ENCODE measurements at regions not wholly inside any gene's neighbourhood (a gene's known extent, or its start where the extent isn't known, plus 50 kb on each side); places are given as distances from the start of the nearest gene placed in this dataset.
"Not testable (repeated sequence)": the region's sequence is repeated elsewhere in the genome, so short reads cannot be mapped to it uniquely, and the experiment has no call there.

DNA sequence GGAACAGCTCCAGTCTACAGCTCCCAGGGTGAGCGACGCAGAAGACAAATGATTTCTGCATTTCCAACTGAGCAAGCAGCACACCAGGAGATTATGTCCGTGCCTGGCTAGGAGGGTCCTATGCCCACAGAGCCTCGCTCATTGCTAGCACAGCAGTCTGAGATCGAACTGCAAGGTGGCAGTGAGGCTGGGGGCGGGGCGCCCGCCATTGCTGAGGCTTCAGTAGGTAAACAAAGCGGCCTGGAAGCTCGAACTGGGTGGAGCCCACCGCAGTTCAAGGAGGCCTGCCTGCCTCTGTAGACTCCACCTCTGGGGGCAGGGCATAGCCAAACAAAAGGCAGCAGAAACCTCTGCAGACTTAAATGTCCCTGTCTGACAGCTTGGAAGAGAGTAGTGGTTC is 198.0 kb upstream of the DIAPH2 start:
- H3K4me3 ChIP-seq (ENCODE audit: low read depth in 1 of 3, low read length in 3 of 3); FAIRE-seq; H3K27me3 ChIP-seq (ENCODE audit: control insufficient read depth in 3 of 3, insufficient read depth in 3 of 3, low read length in 3 of 3); H3K9me3 ChIP-seq (ENCODE audit: control insufficient read depth in 2 of 2, insufficient read depth in 1 of 2, low read depth in 1 of 2, low read length in 1 of 2); H3K4me1 ChIP-seq (ENCODE audit: control insufficient read depth in 3 of 3, insufficient read depth in 2 of 3, low read depth in 1 of 3, low read length in 2 of 3); H3K36me3 ChIP-seq (ENCODE audit: control insufficient read depth in 3 of 3, insufficient read depth in 2 of 3, low read depth in 1 of 3, low read length in 3 of 3); H3K27ac ChIP-seq (ENCODE audit: low read depth in 1 of 3, low read length in 2 of 3); DNase-seq: not testable (repeated sequence)
- 83 to 90% (median 87%) methylated on average over 10 to 11 of the region's 11 CpGs for WGBS, 3 donors

DNA sequence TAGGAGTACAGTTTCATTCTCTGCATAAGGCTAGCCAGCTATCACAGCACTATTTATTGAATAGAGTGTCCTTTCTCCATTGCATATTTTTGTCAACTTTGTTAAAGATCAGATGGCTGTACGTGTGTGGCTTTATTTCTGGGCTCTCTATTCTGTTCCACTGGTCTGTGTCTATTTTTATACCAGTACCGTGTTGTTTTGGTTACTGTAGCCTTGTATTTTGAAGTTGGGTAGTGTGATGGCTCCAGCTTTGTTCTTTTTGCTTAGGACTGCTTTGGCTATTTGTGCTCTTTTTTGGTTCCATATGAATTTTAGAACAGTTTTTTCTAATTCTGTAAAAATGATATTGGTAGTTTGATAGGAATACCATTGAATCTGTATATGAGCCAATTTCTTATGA is 182.1 kb upstream of the DIAPH2 start:
- Histone ChIP-seq H3K4me1 (ENCODE audit: control insufficient read depth in 3 of 3, insufficient read depth in 2 of 3, low read depth in 1 of 3, low read length in 2 of 3) (no peaks in the 10 kb centered on the region), H3K4me3 (ENCODE audit: low read depth in 1 of 3, low read length in 3 of 3) (no peak overlapping the region), H3K27me3 (ENCODE audit: control insufficient read depth in 3 of 3, insufficient read depth in 3 of 3, low read length in 3 of 3) (no peaks in the 10 kb centered on the region), H3K36me3 (ENCODE audit: control insufficient read depth in 3 of 3, insufficient read depth in 2 of 3, low read depth in 1 of 3, low read length in 3 of 3) (no peaks in the 10 kb centered on the region), H3K27ac (ENCODE audit: low read depth in 1 of 3, low read length in 2 of 3) (no peak overlapping the region), H3K9me3 (ENCODE audit: control insufficient read depth in 2 of 2, insufficient read depth in 1 of 2, low read depth in 1 of 2, low read length in 1 of 2) (no peaks in the 10 kb centered on the region)
- WGBS, 3 donors, result 38 to 53% (median 46%) methylated on average over 2 of the region's 2 CpGs
- FAIRE-seq, result no peak
- no peak for DNase-seq

DNA sequence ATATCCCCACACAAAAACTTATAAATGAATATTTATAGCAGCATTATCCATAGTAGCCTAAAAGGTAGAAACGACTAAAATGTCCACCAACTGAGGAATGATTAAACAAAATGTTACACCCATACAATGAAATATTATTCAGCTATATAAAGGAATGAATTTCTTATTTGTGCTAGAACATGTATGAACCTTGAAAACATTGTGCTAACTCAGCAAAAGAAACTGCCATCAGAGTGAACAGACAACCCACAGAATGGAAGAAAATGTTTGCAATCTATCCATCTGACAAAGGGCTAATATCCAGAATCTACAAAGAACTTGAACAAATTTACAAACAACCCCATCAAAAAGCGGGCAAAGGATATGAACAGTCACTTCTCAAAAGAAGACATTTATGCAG is 155.3 kb upstream of the DIAPH2 start:
- FAIRE-seq; H3K36me3 ChIP-seq (ENCODE audit: control insufficient read depth in 3 of 3, insufficient read depth in 2 of 3, low read depth in 1 of 3, low read length in 3 of 3); DNase-seq; H3K9me3 ChIP-seq (ENCODE audit: control insufficient read depth in 2 of 2, insufficient read depth in 1 of 2, low read depth in 1 of 2, low read length in 1 of 2); H3K4me1 ChIP-seq (ENCODE audit: control insufficient read depth in 3 of 3, insufficient read depth in 2 of 3, low read depth in 1 of 3, low read length in 2 of 3); H3K27me3 ChIP-seq (ENCODE audit: control insufficient read depth in 3 of 3, insufficient read depth in 3 of 3, low read length in 3 of 3); H3K4me3 ChIP-seq (ENCODE audit: low read depth in 1 of 3, low read length in 3 of 3); H3K27ac ChIP-seq (ENCODE audit: low read depth in 1 of 3, low read length in 2 of 3): not testable (repeated sequence)
- WGBS, 3 donors, result 78 to 94% (median 87%) methylated on average over 2 of the region's 2 CpGs

DNA sequence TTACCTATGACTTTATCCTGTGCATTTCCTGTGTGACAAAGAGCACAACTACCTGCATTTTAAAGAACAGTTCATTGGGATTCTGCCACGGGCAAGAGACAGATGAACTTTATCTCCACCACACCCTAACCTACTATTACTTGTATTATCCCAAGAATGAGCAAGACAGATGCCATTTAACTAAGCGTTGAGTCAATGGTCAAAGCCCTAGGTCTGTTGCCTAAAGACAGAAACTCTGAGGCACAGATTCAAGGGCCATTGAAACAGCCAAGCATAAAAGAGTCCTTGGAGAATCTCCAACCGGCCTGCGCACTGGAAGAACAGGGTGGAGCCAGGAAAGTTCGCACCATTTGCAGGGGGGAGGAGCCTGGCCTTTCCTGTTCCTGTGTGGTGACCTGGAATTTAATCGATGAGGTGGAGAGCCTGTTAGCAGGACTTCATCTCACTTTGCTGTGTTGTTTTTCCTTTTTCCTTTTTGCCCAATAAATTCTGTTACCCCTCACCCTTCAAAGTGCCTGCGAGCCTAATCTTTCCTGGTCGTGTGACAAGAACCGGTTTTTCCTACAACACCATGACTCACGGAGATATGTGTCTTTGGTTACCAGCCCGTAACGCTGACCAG is 146.4 kb upstream of the DIAPH2 start:
- FAIRE-seq (no peak), DNase-seq (no peak)

DNA sequence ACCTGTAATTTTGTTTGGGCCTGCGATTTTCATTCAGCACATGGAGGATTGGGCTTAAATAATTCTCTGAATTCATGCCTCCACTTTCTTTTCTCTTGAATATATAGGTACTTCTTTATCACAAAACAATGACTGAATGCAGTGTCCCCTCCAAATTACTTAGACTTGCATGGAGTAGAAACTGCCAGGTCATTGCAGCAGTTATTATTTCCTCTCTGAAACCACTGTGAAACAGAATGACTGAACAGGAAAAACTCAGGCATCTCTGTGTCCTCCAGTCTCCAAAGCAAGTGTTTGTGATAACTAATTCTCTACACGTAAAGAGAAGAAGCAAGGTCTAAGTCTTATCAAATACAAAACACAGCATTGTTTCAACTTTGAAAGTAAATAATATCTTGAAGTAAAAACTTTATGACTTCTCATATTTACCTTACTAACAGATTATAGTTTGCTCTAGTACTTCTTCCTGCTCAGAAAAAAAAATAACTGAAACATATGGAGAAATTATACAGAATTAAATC is 144.5 kb upstream of the DIAPH2 start:
- DNase-seq, result no peak
- no peak overlapping the region for H3K4me3 ChIP-seq (ENCODE audit: low read depth in 1 of 3, low read length in 3 of 3)
- no peaks in the 10 kb centered on the region for H3K9me3 ChIP-seq (ENCODE audit: control insufficient read depth in 2 of 2, insufficient read depth in 1 of 2, low read depth in 1 of 2, low read length in 1 of 2)
- no peaks in the 10 kb centered on the region for H3K27me3 ChIP-seq (ENCODE audit: control insufficient read depth in 3 of 3, insufficient read depth in 3 of 3, low read length in 3 of 3)
- no peaks in the 10 kb centered on the region for H3K36me3 ChIP-seq (ENCODE audit: control insufficient read depth in 3 of 3, insufficient read depth in 2 of 3, low read depth in 1 of 3, low read length in 3 of 3)
- no peaks in the 10 kb centered on the region for H3K4me1 ChIP-seq (ENCODE audit: control insufficient read depth in 3 of 3, insufficient read depth in 2 of 3, low read depth in 1 of 3, low read length in 2 of 3)
- no peak overlapping the region for H3K27ac ChIP-seq (ENCODE audit: low read depth in 1 of 3, low read length in 2 of 3)
- 23 to 44% (median 23%) methylated on average over 2 of the region's 2 CpGs for WGBS, 3 donors
- FAIRE-seq, result peak; percentile 75

More for the DNA sequence above, 146.4 kb upstream of the DIAPH2 start:
- WGBS, 3 donors, result 64 to 79% (median 75%) methylated on average over 12 of the region's 12 CpGs
- Histone ChIP-seq H3K27me3 (ENCODE audit: control insufficient read depth in 3 of 3, insufficient read depth in 3 of 3, low read length in 3 of 3) (no peaks in the 10 kb centered on the region), H3K36me3 (ENCODE audit: control insufficient read depth in 3 of 3, insufficient read depth in 2 of 3, low read depth in 1 of 3, low read length in 3 of 3) (no peaks in the 10 kb centered on the region), H3K27ac (ENCODE audit: low read depth in 1 of 3, low read length in 2 of 3) (no peak overlapping the region), H3K9me3 (ENCODE audit: control insufficient read depth in 2 of 2, insufficient read depth in 1 of 2, low read depth in 1 of 2, low read length in 1 of 2) (no peaks in the 10 kb centered on the region), H3K4me1 (ENCODE audit: control insufficient read depth in 3 of 3, insufficient read depth in 2 of 3, low read depth in 1 of 3, low read length in 2 of 3) (no peaks in the 10 kb centered on the region), H3K4me3 (ENCODE audit: low read depth in 1 of 3, low read length in 3 of 3) (no peak overlapping the region)

DNA sequence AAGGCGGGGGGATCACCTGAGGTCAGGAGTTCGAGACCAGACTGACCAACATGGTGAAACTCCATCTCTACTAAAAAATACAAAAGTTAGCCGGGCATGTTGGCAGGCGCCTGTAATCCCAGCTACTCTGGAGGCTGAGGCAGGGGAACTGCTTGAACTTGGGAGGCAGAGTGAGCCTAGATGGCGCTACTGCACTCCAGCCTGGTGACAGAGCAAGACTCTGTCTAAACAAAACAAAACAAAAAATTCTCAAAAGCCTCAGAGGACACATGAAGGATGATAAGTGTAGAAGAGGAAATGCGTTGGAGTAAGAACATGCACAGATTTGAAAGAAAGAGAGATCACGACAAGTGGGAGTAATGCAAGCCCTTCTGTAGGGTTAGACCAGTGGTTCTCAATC is 138.4 kb upstream of the DIAPH2 start:
- H3K36me3 ChIP-seq (ENCODE audit: control insufficient read depth in 3 of 3, insufficient read depth in 2 of 3, low read depth in 1 of 3, low read length in 3 of 3); H3K27me3 ChIP-seq (ENCODE audit: control insufficient read depth in 3 of 3, insufficient read depth in 3 of 3, low read length in 3 of 3); DNase-seq; H3K9me3 ChIP-seq (ENCODE audit: control insufficient read depth in 2 of 2, insufficient read depth in 1 of 2, low read depth in 1 of 2, low read length in 1 of 2); H3K4me1 ChIP-seq (ENCODE audit: control insufficient read depth in 3 of 3, insufficient read depth in 2 of 3, low read depth in 1 of 3, low read length in 2 of 3); FAIRE-seq; H3K4me3 ChIP-seq (ENCODE audit: low read depth in 1 of 3, low read length in 3 of 3); H3K27ac ChIP-seq (ENCODE audit: low read depth in 1 of 3, low read length in 2 of 3): not testable (repeated sequence)
- 64 to 77% (median 76%) methylated on average over 7 of the region's 7 CpGs for WGBS, 3 donors

DNA sequence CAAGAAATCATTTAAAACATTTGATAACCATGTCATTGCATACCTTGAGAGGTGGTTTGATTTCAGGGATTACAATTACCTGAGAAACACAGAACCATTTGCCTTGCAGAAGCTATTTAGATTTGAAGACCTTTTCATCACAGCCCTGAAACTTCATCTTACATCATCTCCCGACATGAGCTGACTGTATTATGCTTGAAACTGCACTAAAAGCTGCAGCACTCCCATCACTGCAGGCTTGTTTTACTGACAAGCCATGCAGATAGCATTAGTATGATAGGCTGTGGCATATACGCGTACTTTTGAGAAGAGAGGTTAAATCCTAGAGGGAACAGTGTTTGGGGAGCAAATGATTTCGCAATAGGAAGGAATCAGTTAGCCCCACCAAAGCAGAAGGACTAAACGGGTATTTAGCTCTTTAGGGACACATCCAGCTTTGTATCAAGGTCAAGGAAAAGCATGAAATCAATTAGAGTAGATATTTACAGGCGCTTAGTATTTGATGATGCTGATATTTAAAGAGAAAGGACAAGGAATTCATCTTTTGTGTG is 133.2 kb upstream of the DIAPH2 start:
- Histone ChIP-seq H3K4me1 (ENCODE audit: control insufficient read depth in 3 of 3, insufficient read depth in 2 of 3, low read depth in 1 of 3, low read length in 2 of 3) (no peaks in the 10 kb centered on the region), H3K36me3 (ENCODE audit: control insufficient read depth in 3 of 3, insufficient read depth in 2 of 3, low read depth in 1 of 3, low read length in 3 of 3) (no peaks in the 10 kb centered on the region), H3K4me3 (ENCODE audit: low read depth in 1 of 3, low read length in 3 of 3) (no peak overlapping the region), H3K9me3 (ENCODE audit: control insufficient read depth in 2 of 2, insufficient read depth in 1 of 2, low read depth in 1 of 2, low read length in 1 of 2) (no peaks in the 10 kb centered on the region), H3K27me3 (ENCODE audit: control insufficient read depth in 3 of 3, insufficient read depth in 3 of 3, low read length in 3 of 3) (no peaks in the 10 kb centered on the region), H3K27ac (ENCODE audit: low read depth in 1 of 3, low read length in 2 of 3) (no peak overlapping the region)
- DNase-seq (no peak), FAIRE-seq (no peak)
- 58 to 68% (median 65%) methylated on average over 6 of the region's 6 CpGs for WGBS, 3 donors

DNA sequence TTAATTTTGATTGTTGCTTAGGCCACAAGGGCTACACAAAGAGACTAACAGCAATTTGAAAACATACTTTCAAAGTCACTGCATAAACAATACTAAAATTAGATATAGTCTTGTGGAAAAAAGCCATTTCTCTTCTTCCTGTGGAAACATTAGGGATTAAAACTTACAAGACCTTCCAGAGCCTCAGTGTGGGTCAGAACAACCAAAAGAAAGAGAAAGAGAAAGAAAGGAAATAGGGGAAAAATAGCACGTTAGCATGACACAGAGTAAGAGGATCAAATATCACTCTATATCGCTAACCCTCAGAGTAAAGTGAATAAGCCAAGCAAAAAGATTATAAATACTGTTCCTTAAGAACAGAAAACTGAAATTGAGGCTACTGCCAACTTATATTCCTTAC is 127.8 kb upstream of the DIAPH2 start:
- 45 to 67% (median 52%) methylated on average over 2 of the region's 2 CpGs for WGBS, 3 donors
- Histone ChIP-seq H3K27ac (ENCODE audit: low read depth in 1 of 3, low read length in 2 of 3) (peak overlapping the region in 1 of 3 donors; percentile 10), H3K36me3 (ENCODE audit: control insufficient read depth in 3 of 3, insufficient read depth in 2 of 3, low read depth in 1 of 3, low read length in 3 of 3) (no peaks in the 10 kb centered on the region), H3K4me1 (ENCODE audit: control insufficient read depth in 3 of 3, insufficient read depth in 2 of 3, low read depth in 1 of 3, low read length in 2 of 3) (no peaks in the 10 kb centered on the region), H3K27me3 (ENCODE audit: control insufficient read depth in 3 of 3, insufficient read depth in 3 of 3, low read length in 3 of 3) (no peaks in the 10 kb centered on the region), H3K9me3 (ENCODE audit: control insufficient read depth in 2 of 2, insufficient read depth in 1 of 2, low read depth in 1 of 2, low read length in 1 of 2) (no peaks in the 10 kb centered on the region), H3K4me3 (ENCODE audit: low read depth in 1 of 3, low read length in 3 of 3) (no peak overlapping the region)
- no peak for DNase-seq
- no peak for FAIRE-seq

DNA sequence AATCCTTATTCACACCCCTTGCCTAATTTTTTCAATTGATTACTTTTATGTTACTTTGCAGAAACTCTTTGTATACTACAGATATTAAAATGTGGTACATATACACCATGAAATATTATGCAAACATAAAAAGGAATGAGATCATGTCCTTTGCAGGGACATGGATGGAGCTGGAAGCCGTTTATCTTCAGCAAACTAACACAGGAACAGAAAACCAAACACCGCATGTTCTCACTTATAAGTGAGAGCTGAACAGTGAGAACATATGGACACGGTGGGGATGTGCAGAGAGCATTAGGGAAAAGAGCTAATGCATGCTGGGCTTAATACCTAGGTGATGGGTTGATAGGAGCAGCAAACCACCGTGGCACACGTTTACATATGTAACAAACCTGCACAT is 123.5 kb upstream of the DIAPH2 start:
- H3K27ac ChIP-seq (ENCODE audit: low read depth in 1 of 3, low read length in 2 of 3); H3K4me1 ChIP-seq (ENCODE audit: control insufficient read depth in 3 of 3, insufficient read depth in 2 of 3, low read depth in 1 of 3, low read length in 2 of 3); H3K9me3 ChIP-seq (ENCODE audit: control insufficient read depth in 2 of 2, insufficient read depth in 1 of 2, low read depth in 1 of 2, low read length in 1 of 2); H3K36me3 ChIP-seq (ENCODE audit: control insufficient read depth in 3 of 3, insufficient read depth in 2 of 3, low read depth in 1 of 3, low read length in 3 of 3); FAIRE-seq; DNase-seq; H3K4me3 ChIP-seq (ENCODE audit: low read depth in 1 of 3, low read length in 3 of 3); H3K27me3 ChIP-seq (ENCODE audit: control insufficient read depth in 3 of 3, insufficient read depth in 3 of 3, low read length in 3 of 3): not testable (repeated sequence)
- whole genome bisulfite sequencing, 3 donors, result 54 to 65% (median 62%) methylated on average over 5 of the region's 5 CpGs
